K562 (cell line): ENCODE measurements at regions not wholly inside any gene's neighbourhood (a gene's known extent, or its start where the extent isn't known, plus 50 kb on each side); places are given as distances from the start of the nearest gene placed in this dataset.
"Not testable (repeated sequence)": the region's sequence is repeated elsewhere in the genome, so short reads cannot be mapped to it uniquely, and the experiment has no call there.

ENCODE experiments used
- ATAC-seq: fragments of 200-7000 bp; cut with Tn5 transposase; 3 replicates; pipeline ENCODE4 v1.9.1; 2020; ENCODE audit warnings: moderate library complexity
- BruUV-seq: library from RNA; stranded (reverse); fragments of 400-500 nt; replicated peaks from 2 replicates; lab custom pipeline; 2021; lab: Mats Ljungman, UMichigan
- CTCF ChIA-PET: fragments of 300-600 bp; formaldehyde crosslinking; extraction: SDS; loops from one replicate; lab custom pipeline; 2021; ENCODE audit warnings: low intra/inter-chr PET ratio; lab: Yijun Ruan, JAX
- POLR2A ChIA-PET: fragments of 300-600, 350-650 bp; sonication (Branson Sonifier 250); formaldehyde crosslinking; extraction: SDS; loops from one replicate; lab custom pipeline; 2021; ENCODE audit warnings: antibody characterized with exemption, inconsistent platforms; lab: Yijun Ruan, JAX
- DNase-seq, 4 experiments: peaks; one replicate each; pipeline versions ENCODE4 v3.0.0 to v3.0.0-alpha.2; 2011 to 2018; ENCODE audit warnings: low spot score in 3 of 4, mixed read lengths in 3 of 4; ENCODE audit errors: extremely low read depth in 1 of 4
- FAIRE-seq: peaks from 2 replicates; lab custom pipeline; 2011; peaks lifted over from hg19 to GRCh38; lab: Jason Lieb, UNC
- H2AFZ ChIP-seq: 2 replicates; pipeline ENCODE4 v1.6.0; 2011; ENCODE audit warnings: low read depth, low read length, control low read depth, inconsistent platforms
- H3K27ac ChIP-seq: fragments of 200-600 bp; 3 replicates; pipeline ENCODE4 v1.8.0; 2011; ENCODE audit warnings: low read depth, mild to moderate bottlenecking, control low read depth, inconsistent platforms, low read length, moderate library complexity, mixed read lengths; ENCODE audit errors: extremely low read depth
- H3K27me3 ChIP-seq, 2 experiments: fragments of 300-600 bp in 1 of 2; 2 replicates in 1 of 2; 3 replicates in 1 of 2; pipeline versions ENCODE4 v1.6.0 to v1.8.0; 2011; ENCODE audit warnings: inconsistent platforms in 2 of 2, low read length in 2 of 2, mild to moderate bottlenecking in 1 of 2, mixed read lengths in 1 of 2, moderate library complexity in 1 of 2; ENCODE audit not compliant: control insufficient read depth in 2 of 2, insufficient read depth in 2 of 2
- H3K36me3 ChIP-seq: fragments of 300-600 bp; 3 replicates; pipeline ENCODE4 v1.8.0; 2011; ENCODE audit warnings: mild to moderate bottlenecking, low read length, inconsistent platforms; ENCODE audit not compliant: control insufficient read depth, insufficient read depth
- H3K4me1 ChIP-seq, 2 experiments: fragments of 200-600 bp in 1 of 2; replicated peaks in 1 of 2; 2 replicates in 1 of 2; 3 replicates in 1 of 2; pipeline versions ENCODE4 v1.5.1 to v1.8.0; 2011; ENCODE audit warnings: inconsistent platforms in 2 of 2, low read length in 2 of 2, mild to moderate bottlenecking in 1 of 2, mixed read lengths in 1 of 2, moderate library complexity in 1 of 2; ENCODE audit not compliant: control insufficient read depth in 2 of 2, insufficient read depth in 2 of 2
- H3K4me2 ChIP-seq: 2 replicates; pipeline ENCODE4 v1.6.1; 2011; ENCODE audit warnings: low read length, control low read depth, inconsistent platforms, mixed read lengths; ENCODE audit not compliant: insufficient read depth
- H3K4me3 ChIP-seq: fragments of 200-600 bp; sonication (generic), shearing (Covaris generic); 2 replicates; pipeline ENCODE4 v1.5.1; 2016; ENCODE audit warnings: control low read depth, inconsistent platforms
- H3K79me2 ChIP-seq: fragments of 200-600 bp; 3 replicates; pipeline ENCODE4 v1.8.0; 2011; ENCODE audit warnings: low read length, inconsistent platforms; ENCODE audit not compliant: control insufficient read depth, insufficient read depth
- H3K9ac ChIP-seq, 2 experiments: 2 replicates each; pipeline versions ENCODE4 v1.6.0 to v1.6.1; 2011; ENCODE audit warnings: low read depth in 2 of 2, low read length in 2 of 2, control low read depth in 1 of 2, inconsistent platforms in 1 of 2, mild to moderate bottlenecking in 1 of 2, mixed read lengths in 1 of 2; ENCODE audit not compliant: insufficient read depth in 1 of 2
- H3K9me1 ChIP-seq: one replicate; pipeline ENCODE4 v1.6.0; 2011; ENCODE audit warnings: inconsistent platforms, mild to moderate bottlenecking, low read length, moderate library complexity; ENCODE audit not compliant: control insufficient read depth, insufficient read depth
- H3K9me3 ChIP-seq: replicated peaks from 2 replicates; pipeline ENCODE4 v1.5.1; 2011; ENCODE audit warnings: low read depth, low read length, inconsistent platforms; ENCODE audit not compliant: control insufficient read depth, insufficient read depth
- H4K20me1 ChIP-seq: replicated peaks from 2 replicates; pipeline ENCODE4 v1.6.1; 2011; ENCODE audit warnings: low read length, inconsistent platforms, mixed read lengths; ENCODE audit not compliant: control insufficient read depth, insufficient read depth
- ARNT ChIP-seq, 2 experiments: fragments of 450-650 bp; IDR thresholded peaks; 2 replicates each; pipeline ENCODE4 v1.6.1; 2016; ENCODE audit warnings: mild to moderate bottlenecking in 1 of 2
- CREBBP ChIP-seq: IDR thresholded peaks from one replicate; pipeline ENCODE4 v1.6.1; 2012; ENCODE audit warnings: low read depth, mild to moderate bottlenecking, control low read depth, inconsistent platforms, low read length
- CXXC5 ChIP-seq: fragments of 250-450 bp; sonication (Bioruptor Pico); IDR thresholded peaks from 2 replicates; pipeline ENCODE4 v1.8.0; 2022; ENCODE audit warnings: inconsistent platforms, mild to moderate bottlenecking, moderate library complexity
- LEF1 ChIP-seq: fragments of 450-650 bp; IDR thresholded peaks from 2 replicates; pipeline ENCODE4 v1.6.1; 2016; ENCODE audit warnings: mild to moderate bottlenecking
- MEF2A ChIP-seq: IDR thresholded peaks from 2 replicates; pipeline ENCODE4 v1.6.1; 2011; ENCODE audit warnings: low read depth, mild to moderate bottlenecking, low read length, moderate library complexity; ENCODE audit not compliant: control insufficient read depth
- NFXL1 ChIP-seq: fragments of 450-650 bp; formaldehyde crosslinking; IDR thresholded peaks from 2 replicates; pipeline ENCODE4 v1.4.0; 2021; ENCODE audit warnings: mild to moderate bottlenecking
- SOX6 ChIP-seq: fragments of 450-650 bp; IDR thresholded peaks from 2 replicates; pipeline ENCODE4 v1.6.1; 2014; ENCODE audit warnings: mild to moderate bottlenecking
- ZNF57 ChIP-seq: fragments of 450-650 bp; formaldehyde crosslinking; IDR thresholded peaks from 2 replicates; pipeline ENCODE4 v1.4.0; 2020; ENCODE audit warnings: mild to moderate bottlenecking, moderate library complexity
- WGBS: fragments of 100-300 bp; shearing (Covaris generic); methylation state at CpG from one replicate; pipeline ENCODE4 v1.1.6; 2016; ENCODE audit warnings: low coverage, mixed read lengths; ENCODE audit not compliant: insufficient coverage; ENCODE audit errors: missing lambda C conversion rate; 5-methylcytosine and 5-hydroxymethylcytosine counted together
- in situ Hi-C: fragments of 300-500 bp; cut with MboI; formaldehyde crosslinking; loops from 4 replicates; pipeline ENCODE4 v1.15.0; 2018; ENCODE audit warnings: inconsistent platforms, mixed read lengths
- intact Hi-C: fragments of 100-400 bp; cut with micrococcal nuclease; formaldehyde crosslinking; loops from 2 replicates; pipeline ENCODE4 v1.14.2; 2022

DNA sequence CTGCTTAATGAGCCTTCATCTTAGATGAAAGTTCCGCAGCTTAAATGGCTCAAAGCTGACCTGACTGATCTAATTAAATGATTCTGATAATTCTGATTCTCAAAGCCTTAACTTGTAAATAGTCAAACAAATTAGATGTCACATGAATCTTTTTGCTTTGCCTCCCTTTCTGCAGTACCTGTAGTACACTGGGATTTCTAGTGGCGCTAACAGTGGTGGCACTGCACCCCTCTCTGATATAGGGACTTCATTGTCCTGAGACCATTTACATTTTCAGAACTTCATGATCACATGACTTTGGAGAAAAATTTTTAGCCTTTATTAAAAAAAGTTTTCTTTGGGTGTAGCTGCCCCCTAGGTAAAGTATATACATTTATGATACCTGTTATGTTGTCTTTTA, 546.7 kb upstream of the ADGRL2 start:
- FAIRE-seq, result no peak
- H3K27ac ChIP-seq, result no peak overlapping the region
- DNase-seq, result no peak
- H3K4me1 ChIP-seq, result no peaks in the 10 kb centered on the region
- no peak for ATAC-seq
- no peak for TF ChIP-seq ARNT (IDR thresholded peaks at IDR 0.05)
- TF ChIP-seq SOX6, result no peak
- TF ChIP-seq ZNF57, result no peak
- TF ChIP-seq CXXC5 (CRISPR knock-in tag), result no peak
- no peak for TF ChIP-seq CREBBP
- TF ChIP-seq LEF1, result no peak
- no peaks in the 10 kb centered on the region for H3K79me2 ChIP-seq
- no peaks in the 10 kb centered on the region for H3K36me3 ChIP-seq
- WGBS, result 3% methylated on average over 2 of the region's 2 CpGs
- H3K27me3 ChIP-seq, result no peaks in the 10 kb centered on the region
- BruUV-seq, result no TSS peak
- H3K9me1 ChIP-seq, result no peaks in the 10 kb centered on the region
- no peak overlapping the region for H3K4me2 ChIP-seq
- no peak overlapping the region for H3K9ac ChIP-seq
- in situ Hi-C loops, result no loop called here
- no peaks in the 10 kb centered on the region for H3K9me3 ChIP-seq
- ChIA-PET POLR2A (no interaction called here), CTCF (no interaction called here)
- no peak overlapping the region for H2AFZ ChIP-seq
- H3K4me3 ChIP-seq, result no peak overlapping the region
- H4K20me1 ChIP-seq, result no peaks in the 10 kb centered on the region
- intact Hi-C loops, result no loop called here

DNA sequence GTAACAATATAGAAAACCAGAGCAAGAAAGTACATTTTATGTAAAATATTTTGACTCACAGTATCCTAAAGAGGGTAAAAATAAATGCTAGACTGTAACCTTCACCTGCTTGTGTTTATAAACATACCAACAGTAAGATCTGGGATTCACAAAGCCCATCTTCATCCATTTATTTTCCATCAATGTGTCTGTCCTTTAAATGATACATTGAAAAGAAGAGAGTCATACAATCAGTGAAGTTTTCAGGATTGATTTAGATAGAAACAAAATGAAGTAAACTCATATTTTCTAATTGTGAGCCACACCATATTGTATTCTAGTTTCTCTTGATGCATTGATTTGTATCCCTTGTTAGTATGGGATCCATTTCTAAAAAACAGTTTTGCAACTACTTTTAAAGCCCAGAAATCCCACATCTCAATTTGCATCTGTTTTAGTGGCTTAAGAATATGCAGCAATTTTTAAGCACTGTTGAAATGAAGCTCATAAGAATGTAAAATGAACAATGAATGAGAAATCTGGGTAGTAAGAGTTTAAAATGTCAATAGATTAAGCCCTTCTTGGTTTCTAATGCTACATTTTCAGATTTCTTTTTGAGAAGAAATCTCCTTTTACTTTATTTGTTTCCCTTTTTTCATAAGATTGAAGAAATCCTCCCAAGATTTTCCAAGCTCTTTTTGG, 548.1 kb upstream of the ADGRL2 start:
- Histone ChIP-seq H3K9ac (no peak overlapping the region), H3K27me3 (no peaks in the 10 kb centered on the region), H3K4me1 (no peaks in the 10 kb centered on the region), H3K36me3 (no peaks in the 10 kb centered on the region), H4K20me1 (no peaks in the 10 kb centered on the region), H3K79me2 (no peaks in the 10 kb centered on the region), H3K4me3 (no peak overlapping the region), H3K9me3 (no peaks in the 10 kb centered on the region), H3K4me2 (no peak overlapping the region), H3K27ac (no peak overlapping the region), H2AFZ (no peak overlapping the region), H3K9me1 (no peaks in the 10 kb centered on the region)
- no peak for TF ChIP-seq NFXL1 (CRISPR knock-in tag)
- no peak for TF ChIP-seq MEF2A
- no peak for ATAC-seq
- BruUV-seq, result no TSS peak
- no peak for DNase-seq
- in situ Hi-C loops (no loop called here), intact Hi-C loops (no loop called here)
- ChIA-PET POLR2A (no interaction called here), CTCF (no interaction called here)
- no peak for FAIRE-seq

DNA sequence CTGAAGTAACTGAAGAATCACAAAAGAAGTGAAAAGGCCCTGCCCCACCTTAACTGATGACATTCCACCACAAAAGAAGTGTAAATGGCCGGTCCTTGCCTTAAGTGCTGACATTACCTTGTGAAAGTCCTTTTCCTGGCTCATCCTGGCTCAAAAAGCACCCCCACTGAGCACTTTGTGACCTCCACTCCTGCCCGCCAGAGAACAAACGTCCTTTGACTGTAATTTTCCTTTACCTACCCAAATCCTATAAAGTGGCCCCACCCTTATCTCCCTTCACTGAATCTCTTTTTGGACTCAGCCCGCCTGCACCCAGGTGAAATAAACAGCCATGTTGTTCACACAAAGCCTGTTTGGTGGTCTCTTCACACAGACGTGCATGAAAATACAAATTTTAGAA, 549.9 kb upstream of the ADGRL2 start:
- CTCF ChIA-PET, H3K36me3 ChIP-seq, H3K4me1 ChIP-seq, POLR2A ChIA-PET, H2AFZ ChIP-seq, H3K9me3 ChIP-seq, H3K4me2 ChIP-seq, DNase-seq, H3K4me3 ChIP-seq, in situ Hi-C loops, H3K9ac ChIP-seq, H3K79me2 ChIP-seq, H3K27me3 ChIP-seq, BruUV-seq, FAIRE-seq, H4K20me1 ChIP-seq, ATAC-seq, H3K27ac ChIP-seq, H3K9me1 ChIP-seq, intact Hi-C loops: not testable (repeated sequence)
- 0% methylated on average over 4 of the region's 5 CpGs for WGBS
